C4-2B (cell line): ENCODE measurements at regions not wholly inside any gene's neighbourhood (a gene's known extent, or its start where the extent isn't known, plus 50 kb on each side); places are given as distances from the start of the nearest gene placed in this dataset.

Experiments used
- ZFX ChIP-seq: fragments of 450-650 bp; IDR thresholded peaks from 2 replicates; pipeline ENCODE4 v1.6.1; 2017
- TF ChIP-seq, protein P1 (sequence below): fragments of 450-650 bp; conservative IDR thresholded peaks from 2 replicates; pipeline ENCODE4 v1.5.1; 2017; ENCODE audit warnings: mild to moderate bottlenecking

DNA sequence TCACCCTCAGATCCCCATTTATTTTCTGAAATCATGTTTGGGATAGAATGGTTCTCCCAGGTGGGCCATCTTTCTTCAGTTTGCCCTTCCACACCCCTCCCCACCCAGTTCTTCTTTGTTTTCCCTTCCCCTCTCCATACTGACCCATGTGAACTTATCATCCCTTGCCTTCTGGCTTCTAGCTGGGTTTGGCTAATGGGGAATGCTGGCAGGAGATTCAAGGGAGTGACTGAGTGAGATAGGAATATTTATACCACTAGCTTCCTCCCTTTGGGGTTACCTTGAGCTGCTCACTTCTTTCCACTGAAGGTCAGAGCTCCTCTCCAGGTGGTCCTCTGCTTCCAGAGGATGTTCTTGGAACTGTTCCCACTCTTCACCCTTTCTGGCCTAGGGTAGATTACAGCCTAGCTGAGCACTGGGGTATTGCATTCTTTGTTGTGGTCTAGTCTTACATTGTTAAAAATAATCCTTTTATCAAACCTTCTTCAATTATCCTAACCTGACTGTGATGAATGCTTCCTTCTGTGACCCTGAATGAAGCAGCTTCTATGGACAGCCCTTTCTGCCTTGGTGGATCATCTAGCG, 88.3 kb upstream of the ATP2B1 start:
- TF ChIP-seq, protein P1, sequence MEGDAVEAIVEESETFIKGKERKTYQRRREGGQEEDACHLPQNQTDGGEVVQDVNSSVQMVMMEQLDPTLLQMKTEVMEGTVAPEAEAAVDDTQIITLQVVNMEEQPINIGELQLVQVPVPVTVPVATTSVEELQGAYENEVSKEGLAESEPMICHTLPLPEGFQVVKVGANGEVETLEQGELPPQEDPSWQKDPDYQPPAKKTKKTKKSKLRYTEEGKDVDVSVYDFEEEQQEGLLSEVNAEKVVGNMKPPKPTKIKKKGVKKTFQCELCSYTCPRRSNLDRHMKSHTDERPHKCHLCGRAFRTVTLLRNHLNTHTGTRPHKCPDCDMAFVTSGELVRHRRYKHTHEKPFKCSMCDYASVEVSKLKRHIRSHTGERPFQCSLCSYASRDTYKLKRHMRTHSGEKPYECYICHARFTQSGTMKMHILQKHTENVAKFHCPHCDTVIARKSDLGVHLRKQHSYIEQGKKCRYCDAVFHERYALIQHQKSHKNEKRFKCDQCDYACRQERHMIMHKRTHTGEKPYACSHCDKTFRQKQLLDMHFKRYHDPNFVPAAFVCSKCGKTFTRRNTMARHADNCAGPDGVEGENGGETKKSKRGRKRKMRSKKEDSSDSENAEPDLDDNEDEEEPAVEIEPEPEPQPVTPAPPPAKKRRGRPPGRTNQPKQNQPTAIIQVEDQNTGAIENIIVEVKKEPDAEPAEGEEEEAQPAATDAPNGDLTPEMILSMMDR = no peak
- no peak for TF ChIP-seq ZFX
